Mammary epithelial cell (primary cell): ENCODE measurements at regions not wholly inside any gene's neighbourhood (a gene's known extent, or its start where the extent isn't known, plus 50 kb on each side); places are given as distances from the start of the nearest gene placed in this dataset.

Experiments
- CTCF ChIP-seq, 2 donors: IDR thresholded peaks in 1 of 2; conservative IDR thresholded peaks in 1 of 2; 2 replicates each; pipeline ENCODE4 v1.5.1; 2011 to 2012; ENCODE audit warnings: inconsistent platforms in 2 of 2, low read length in 2 of 2, mild to moderate bottlenecking in 2 of 2, control low read depth in 1 of 2, low read depth in 1 of 2; ENCODE audit not compliant: insufficient read depth in 1 of 2; ENCODE audit errors: extremely low read depth in 1 of 2
- EZH2 ChIP-seq: IDR thresholded peaks from 2 replicates; pipeline ENCODE4 v1.6.1; 2012; ENCODE audit warnings: low read length, inconsistent platforms, borderline replicate concordance

GRCh38 chr11:103690356-103690755 is 346.1 kb upstream of the DDI1 start:
- TF ChIP-seq CTCF (conservative IDR thresholded peaks at IDR 0.05 in 1 of 2, IDR thresholded peaks at IDR 0.05 in 1 of 2; ENCODE audit: extremely low read depth in 1 of 2, insufficient read depth in 1 of 2, low read depth in 1 of 2, low read length in 2 of 2) (no peak), EZH2 (no peak)
